ENCODE measurements at regions not wholly inside any gene's neighbourhood (a gene's known extent, or its start where the extent isn't known, plus 50 kb on each side); places are given as distances from the start of the nearest gene placed in this dataset.

- DNase-seq (no peak), ATAC-seq (no peak)
- ChIA-PET CTCF (no interaction called here), POLR2A (no interaction called here)
- Mint-ChIP-seq H3K27ac (no peak overlapping the region), H3K27me3 (no peaks in the 10 kb centered on the region), H3K4me1 (ENCODE audit: low read depth) (no peaks in the 10 kb centered on the region), H3K9me3 (peaks cover 8% of the 10 kb centered on the region), H3K4me3 (no peak overlapping the region), H3K36me3 (ENCODE audit: low read depth) (no peaks in the 10 kb centered on the region)
- no peak for TF ChIP-seq CTCF (IDR thresholded peaks at IDR 0.05)
- intact Hi-C loops (cut with micrococcal nuclease), result no loop called here
These were observed 205.8 kb upstream of the NRXN1 start for GRCh38 chr2:51237626-51238271.

- Mint-ChIP-seq H3K36me3 (ENCODE audit: low read depth) (no peaks in the 10 kb centered on the region), H3K9me3 (peaks cover 9% of the 10 kb centered on the region), H3K27ac (no peak overlapping the region), H3K4me3 (no peak overlapping the region), H3K27me3 (no peaks in the 10 kb centered on the region), H3K4me1 (ENCODE audit: low read depth) (no peaks in the 10 kb centered on the region)
- no peak for TF ChIP-seq CTCF (IDR thresholded peaks at IDR 0.05)
- ChIA-PET CTCF (no interaction called here), POLR2A (no interaction called here)
- intact Hi-C loops (cut with micrococcal nuclease), result no loop called here
- DNase-seq, result no peak
- no peak for ATAC-seq
These were observed 200.1 kb upstream of the NRXN1 start for GRCh38 chr2:51232027-51232426.

- CTCF ChIA-PET, result no interaction called here
These were observed 199.1 kb upstream of the NRXN1 start for GRCh38 chr2:51231071-51231470.

GRCh38 chr2:51225377-51225776, 193.4 kb upstream of the NRXN1 start:
- H3K4me3 Mint-ChIP-seq, result no peak overlapping the region
- intact Hi-C loops (cut with micrococcal nuclease), result no loop called here
- no peak for TF ChIP-seq CTCF (IDR thresholded peaks at IDR 0.05)
- H3K9me3 Mint-ChIP-seq, result peaks cover 3% of the 10 kb centered on the region
- DNase-seq, result no peak
- no peak overlapping the region for H3K27ac Mint-ChIP-seq
- no peaks in the 10 kb centered on the region for H3K27me3 Mint-ChIP-seq
- no peaks in the 10 kb centered on the region for H3K4me1 Mint-ChIP-seq (ENCODE audit: low read depth)
- no peak for ATAC-seq
- ChIA-PET CTCF (no interaction called here), POLR2A (no interaction called here)
- H3K36me3 Mint-ChIP-seq (ENCODE audit: low read depth), result no peaks in the 10 kb centered on the region

More at GRCh38 chr2:51231071-51231470, 199.1 kb upstream of the NRXN1 start:
- POLR2A ChIA-PET, result no interaction called here
- Mint-ChIP-seq H3K4me1 (ENCODE audit: low read depth) (no peaks in the 10 kb centered on the region), H3K9me3 (peaks cover 9% of the 10 kb centered on the region), H3K27me3 (no peaks in the 10 kb centered on the region), H3K36me3 (ENCODE audit: low read depth) (no peaks in the 10 kb centered on the region), H3K4me3 (no peak overlapping the region), H3K27ac (no peak overlapping the region)
- DNase-seq (no peak), ATAC-seq (no peak)
- TF ChIP-seq CTCF (IDR thresholded peaks at IDR 0.05), result no peak
- intact Hi-C loops (cut with micrococcal nuclease), result no loop called here

- POLR2A ChIA-PET, result no interaction called here
- Mint-ChIP-seq H3K9me3 (peaks cover 3% of the 10 kb centered on the region), H3K27me3 (no peaks in the 10 kb centered on the region), H3K27ac (no peak overlapping the region), H3K36me3 (ENCODE audit: low read depth) (no peaks in the 10 kb centered on the region), H3K4me1 (ENCODE audit: low read depth) (no peaks in the 10 kb centered on the region), H3K4me3 (no peak overlapping the region)
- no peak for ATAC-seq
- intact Hi-C loops (cut with micrococcal nuclease), result no loop called here
- no peak for TF ChIP-seq CTCF (IDR thresholded peaks at IDR 0.05)
- CTCF ChIA-PET, result no interaction called here
- DNase-seq, result no peak
These were observed 192.9 kb upstream of the NRXN1 start for GRCh38 chr2:51224790-51225189.
